HG03442 (cell line): ENCODE measurements at regions not wholly inside any gene's neighbourhood (a gene's known extent, or its start where the extent isn't known, plus 50 kb on each side); places are given as distances from the start of the nearest gene placed in this dataset.
"Not testable (repeated sequence)": the region's sequence is repeated elsewhere in the genome, so short reads cannot be mapped to it uniquely, and the experiment has no call there.

Experiments
- ATAC-seq: cut with Tn5 transposase; IDR thresholded peaks from one replicate; pipeline ENCODE4 v1.9.1; 2021; ENCODE audit warnings: mild to moderate bottlenecking, moderate library complexity; ENCODE audit not compliant: unreplicated experiment

- ATAC-seq = peak; percentile 86
These were observed 186.8 kb downstream of the TMA16 start for GRCh38 chr4:163681208-163681821.

GRCh38 chr4:163688856-163689255, 194.4 kb downstream of the TMA16 start:
- ATAC-seq = no peak

GRCh38 chr4:163693211-163693610, 198.7 kb downstream of the TMA16 start:
- no peak for ATAC-seq

GRCh38 chr4:163693776-163694175, 199.3 kb downstream of the TMA16 start:
- no peak for ATAC-seq

GRCh38 chr4:163694385-163694784, 199.9 kb downstream of the TMA16 start:
- no peak for ATAC-seq

- no peak for ATAC-seq
These were observed 202.6 kb downstream of the TMA16 start for GRCh38 chr4:163697121-163697520.

GRCh38 chr4:163700383-163700782, 205.9 kb downstream of the TMA16 start:
- ATAC-seq = not testable (repeated sequence)

- ATAC-seq = peak; percentile 99
These were observed 207.4 kb downstream of the TMA16 start for GRCh38 chr4:163701916-163702315.

- no peak for ATAC-seq
These were observed 208.2 kb downstream of the TMA16 start for GRCh38 chr4:163702736-163703135.

GRCh38 chr4:163703251-163703650, 208.8 kb downstream of the TMA16 start:
- no peak for ATAC-seq

- no peak for ATAC-seq
These were observed 213.4 kb downstream of the TMA16 start for GRCh38 chr4:163707873-163708272.

GRCh38 chr4:163709601-163710000, 215.1 kb downstream of the TMA16 start:
- no peak for ATAC-seq

- ATAC-seq = no peak
These were observed 215.7 kb downstream of the TMA16 start for GRCh38 chr4:163710158-163710557.

GRCh38 chr4:163724495-163724894, 230.0 kb downstream of the TMA16 start:
- ATAC-seq = not testable (repeated sequence)

GRCh38 chr4:163726641-163727040, 232.2 kb downstream of the TMA16 start:
- ATAC-seq = no peak

GRCh38 chr4:163731071-163731470, 236.6 kb downstream of the TMA16 start:
- ATAC-seq = no peak

- no peak for ATAC-seq
These were observed 238.0 kb downstream of the TMA16 start for GRCh38 chr4:163732473-163732872.

GRCh38 chr4:163736876-163737275, 242.4 kb downstream of the TMA16 start:
- no peak for ATAC-seq

GRCh38 chr4:163737846-163738245, 243.4 kb downstream of the TMA16 start:
- ATAC-seq = not testable (repeated sequence)

- no peak for ATAC-seq
These were observed 244.0 kb downstream of the TMA16 start for GRCh38 chr4:163738521-163738920.

- ATAC-seq = peak; percentile 98
These were observed 250.4 kb downstream of the TMA16 start for GRCh38 chr4:163744861-163745260.

GRCh38 chr4:163747293-163747692, 252.8 kb downstream of the TMA16 start:
- ATAC-seq = no peak

- no peak for ATAC-seq
These were observed 253.4 kb downstream of the TMA16 start for GRCh38 chr4:163747886-163748285.
